K562 (cell line): ENCODE measurements at regions not wholly inside any gene's neighbourhood (a gene's known extent, or its start where the extent isn't known, plus 50 kb on each side); places are given as distances from the start of the nearest gene placed in this dataset.

Source experiments
- ATAC-seq: fragments of 200-7000 bp; cut with Tn5 transposase; 3 replicates; pipeline ENCODE4 v1.9.1; 2020; ENCODE audit warnings: moderate library complexity
- BruUV-seq: library from RNA; stranded (reverse); fragments of 400-500 nt; replicated peaks from 2 replicates; lab custom pipeline; 2021; lab: Mats Ljungman, UMichigan
- CTCF ChIA-PET: fragments of 300-600 bp; formaldehyde crosslinking; extraction: SDS; loops from one replicate; lab custom pipeline; 2021; ENCODE audit warnings: low intra/inter-chr PET ratio; lab: Yijun Ruan, JAX
- POLR2A ChIA-PET: fragments of 300-600, 350-650 bp; sonication (Branson Sonifier 250); formaldehyde crosslinking; extraction: SDS; loops from one replicate; lab custom pipeline; 2021; ENCODE audit warnings: antibody characterized with exemption, inconsistent platforms; lab: Yijun Ruan, JAX
- DNase-seq, 4 experiments: peaks; one replicate each; pipeline versions ENCODE4 v3.0.0 to v3.0.0-alpha.2; 2011 to 2018; ENCODE audit warnings: low spot score in 3 of 4, mixed read lengths in 3 of 4; ENCODE audit errors: extremely low read depth in 1 of 4
- FAIRE-seq: peaks from 2 replicates; lab custom pipeline; 2011; peaks lifted over from hg19 to GRCh38; lab: Jason Lieb, UNC
- H2AFZ ChIP-seq: 2 replicates; pipeline ENCODE4 v1.6.0; 2011; ENCODE audit warnings: low read depth, low read length, control low read depth, inconsistent platforms
- H3K27ac ChIP-seq: fragments of 200-600 bp; 3 replicates; pipeline ENCODE4 v1.8.0; 2011; ENCODE audit warnings: low read depth, mild to moderate bottlenecking, control low read depth, inconsistent platforms, low read length, moderate library complexity, mixed read lengths; ENCODE audit errors: extremely low read depth
- H3K27me3 ChIP-seq, 2 experiments: fragments of 300-600 bp in 1 of 2; 2 replicates in 1 of 2; 3 replicates in 1 of 2; pipeline versions ENCODE4 v1.6.0 to v1.8.0; 2011; ENCODE audit warnings: inconsistent platforms in 2 of 2, low read length in 2 of 2, mild to moderate bottlenecking in 1 of 2, mixed read lengths in 1 of 2, moderate library complexity in 1 of 2; ENCODE audit not compliant: control insufficient read depth in 2 of 2, insufficient read depth in 2 of 2
- H3K36me3 ChIP-seq: fragments of 300-600 bp; 3 replicates; pipeline ENCODE4 v1.8.0; 2011; ENCODE audit warnings: mild to moderate bottlenecking, low read length, inconsistent platforms; ENCODE audit not compliant: control insufficient read depth, insufficient read depth
- H3K4me1 ChIP-seq, 2 experiments: fragments of 200-600 bp in 1 of 2; replicated peaks in 1 of 2; 2 replicates in 1 of 2; 3 replicates in 1 of 2; pipeline versions ENCODE4 v1.5.1 to v1.8.0; 2011; ENCODE audit warnings: inconsistent platforms in 2 of 2, low read length in 2 of 2, mild to moderate bottlenecking in 1 of 2, mixed read lengths in 1 of 2, moderate library complexity in 1 of 2; ENCODE audit not compliant: control insufficient read depth in 2 of 2, insufficient read depth in 2 of 2
- H3K4me2 ChIP-seq: 2 replicates; pipeline ENCODE4 v1.6.1; 2011; ENCODE audit warnings: low read length, control low read depth, inconsistent platforms, mixed read lengths; ENCODE audit not compliant: insufficient read depth
- H3K4me3 ChIP-seq: fragments of 200-600 bp; sonication (generic), shearing (Covaris generic); 2 replicates; pipeline ENCODE4 v1.5.1; 2016; ENCODE audit warnings: control low read depth, inconsistent platforms
- H3K79me2 ChIP-seq: fragments of 200-600 bp; 3 replicates; pipeline ENCODE4 v1.8.0; 2011; ENCODE audit warnings: low read length, inconsistent platforms; ENCODE audit not compliant: control insufficient read depth, insufficient read depth
- H3K9ac ChIP-seq, 2 experiments: 2 replicates each; pipeline versions ENCODE4 v1.6.0 to v1.6.1; 2011; ENCODE audit warnings: low read depth in 2 of 2, low read length in 2 of 2, control low read depth in 1 of 2, inconsistent platforms in 1 of 2, mild to moderate bottlenecking in 1 of 2, mixed read lengths in 1 of 2; ENCODE audit not compliant: insufficient read depth in 1 of 2
- H3K9me1 ChIP-seq: one replicate; pipeline ENCODE4 v1.6.0; 2011; ENCODE audit warnings: inconsistent platforms, mild to moderate bottlenecking, low read length, moderate library complexity; ENCODE audit not compliant: control insufficient read depth, insufficient read depth
- H3K9me3 ChIP-seq: replicated peaks from 2 replicates; pipeline ENCODE4 v1.5.1; 2011; ENCODE audit warnings: low read depth, low read length, inconsistent platforms; ENCODE audit not compliant: control insufficient read depth, insufficient read depth
- H4K20me1 ChIP-seq: replicated peaks from 2 replicates; pipeline ENCODE4 v1.6.1; 2011; ENCODE audit warnings: low read length, inconsistent platforms, mixed read lengths; ENCODE audit not compliant: control insufficient read depth, insufficient read depth
- DACH1 ChIP-seq: fragments of 450-650 bp; IDR thresholded peaks from 2 replicates; pipeline ENCODE4 v1.6.1; 2018; ENCODE audit not compliant: partially characterized antibody
- ETS1 ChIP-seq: conservative IDR thresholded peaks from 2 replicates; pipeline ENCODE4 v1.6.1; 2011; ENCODE audit warnings: low read depth, mild to moderate bottlenecking, low read length; ENCODE audit not compliant: control insufficient read depth
- FOXA3 ChIP-seq, 2 experiments: fragments of 450-650 bp in 1 of 2; sonication (generic) in 1 of 2; formaldehyde crosslinking; IDR thresholded peaks in 1 of 2; conservative IDR thresholded peaks in 1 of 2; 2 replicates each; pipeline versions ENCODE4 v1.4.0 to v1.8.0; 2020 to 2022; ENCODE audit warnings: mild to moderate bottlenecking in 2 of 2, missing genetic modification reagents in 1 of 2
- JUND ChIP-seq, 2 experiments: IDR thresholded peaks; 2 replicates in 1 of 2; 3 replicates in 1 of 2; pipeline ENCODE4 v1.6.1; 2011; ENCODE audit warnings: borderline replicate concordance in 2 of 2, low read depth in 2 of 2, low read length in 2 of 2, improper control_type of control experiment in 1 of 2, missing biosample characterization in 1 of 2, missing genetic modification characterization in 1 of 2, missing genetic modification reagents in 1 of 2
- MAFK ChIP-seq: IDR thresholded peaks from 2 replicates; pipeline ENCODE4 v1.6.1; 2011; ENCODE audit warnings: low read length, improper control_type of control experiment
- MNT ChIP-seq, 2 experiments: fragments of 450-650 bp; conservative IDR thresholded peaks; 2 replicates each; pipeline ENCODE4 v1.6.1; 2017; ENCODE audit warnings: mild to moderate bottlenecking in 2 of 2, moderate library complexity in 2 of 2
- SMAD2 ChIP-seq: fragments of 150-350 bp; IDR thresholded peaks from 2 replicates; pipeline ENCODE4 v1.6.1; 2014; ENCODE audit warnings: low read depth, mild to moderate bottlenecking, low read length
- SMARCB1 ChIP-seq: IDR thresholded peaks from 2 replicates; pipeline ENCODE4 v1.6.1; 2011; ENCODE audit warnings: improper control_type of control experiment, low read depth; ENCODE audit not compliant: insufficient read length
- SRSF3 ChIP-seq: fragments of 200-400 bp; formaldehyde crosslinking; IDR thresholded peaks from 2 replicates; pipeline ENCODE4 v1.6.1; 2016; ENCODE audit warnings: mild to moderate bottlenecking, low read length, moderate library complexity; ENCODE audit not compliant: insufficient read depth
- TCF3 ChIP-seq: sonication (generic); formaldehyde crosslinking; IDR thresholded peaks from 2 replicates; pipeline ENCODE4 v1.4.0; 2020; ENCODE audit warnings: mild to moderate bottlenecking, missing genetic modification reagents
- ZNF609 ChIP-seq: sonication (generic); formaldehyde crosslinking; IDR thresholded peaks from 2 replicates; pipeline ENCODE4 v1.8.1; 2023; ENCODE audit warnings: missing genetic modification reagents, mild to moderate bottlenecking, borderline replicate concordance
- WGBS: fragments of 100-300 bp; shearing (Covaris generic); methylation state at CpG from one replicate; pipeline ENCODE4 v1.1.6; 2016; ENCODE audit warnings: low coverage, mixed read lengths; ENCODE audit not compliant: insufficient coverage; ENCODE audit errors: missing lambda C conversion rate; 5-methylcytosine and 5-hydroxymethylcytosine counted together
- in situ Hi-C: fragments of 300-500 bp; cut with MboI; formaldehyde crosslinking; loops from 4 replicates; pipeline ENCODE4 v1.15.0; 2018; ENCODE audit warnings: inconsistent platforms, mixed read lengths
- intact Hi-C: fragments of 100-400 bp; cut with micrococcal nuclease; formaldehyde crosslinking; loops from 2 replicates; pipeline ENCODE4 v1.14.2; 2022

- no peak for TF ChIP-seq JUND (IDR thresholded peaks at IDR 0.05; ENCODE audit: borderline replicate concordance, low read depth, low read length)
- no peak for TF ChIP-seq JUND (tag; IDR thresholded peaks at IDR 0.05; ENCODE audit: borderline replicate concordance, low read depth, low read length)
Measured at GRCh38 chr15:24766511-24767133, 91.0 kb downstream of the NPAP1 start (continued).

- ChIA-PET POLR2A (no interaction called here), CTCF (no interaction called here)
- no peak overlapping the region for H3K4me2 ChIP-seq
- no peak overlapping the region for H3K27ac ChIP-seq
- H3K9me1 ChIP-seq, result no peaks in the 10 kb centered on the region
- FAIRE-seq (no peak), ATAC-seq (no peak), DNase-seq (no peak)
- H2AFZ ChIP-seq, result no peak overlapping the region
- no peaks in the 10 kb centered on the region for H3K79me2 ChIP-seq
- H3K27me3 ChIP-seq, result no peaks in the 10 kb centered on the region
- H3K36me3 ChIP-seq, result no peaks in the 10 kb centered on the region
- H3K4me3 ChIP-seq, result no peak overlapping the region
- no TSS peak for BruUV-seq
- H3K9me3 ChIP-seq, result no peaks in the 10 kb centered on the region
- H4K20me1 ChIP-seq, result no peaks in the 10 kb centered on the region
- peaks cover 0 to 4% of the 10 kb centered on the region in 2 experiments; a peak in 1 of 5 replicates for H3K4me1 ChIP-seq
- intact Hi-C loops (no loop called here), in situ Hi-C loops (no loop called here)
- 8% methylated on average over 6 of the region's 6 CpGs for WGBS
- no peak overlapping the region for H3K9ac ChIP-seq
- no peak for TF ChIP-seq MAFK
- no peak for TF ChIP-seq DACH1
- TF ChIP-seq ETS1, result no peak
- TF ChIP-seq TCF3, result no peak
- TF ChIP-seq ZNF609 (CRISPR knock-in tag), result no peak
- TF ChIP-seq FOXA3 (CRISPR knock-in tag; conservative IDR thresholded peaks at IDR 0.05 in 1 of 2, IDR thresholded peaks at IDR 0.05 in 1 of 2), result no peak
- no peak for TF ChIP-seq SMAD2
- TF ChIP-seq MNT (conservative IDR thresholded peaks at IDR 0.05), result no peak
- TF ChIP-seq SRSF3, result no peak
- TF ChIP-seq SMARCB1, result no peak
Measured at GRCh38 chr15:24772266-24772665, 96.7 kb downstream of the NPAP1 start.
